22Rv1 (cell line): ENCODE measurements at regions not wholly inside any gene's neighbourhood (a gene's known extent, or its start where the extent isn't known, plus 50 kb on each side); places are given as distances from the start of the nearest gene placed in this dataset.

Source experiments
- ZFX ChIP-seq: fragments of 450-650 bp; IDR thresholded peaks from 2 replicates; pipeline ENCODE4 v1.6.1; 2017; ENCODE audit warnings: antibody characterized with exemption, borderline replicate concordance
- TF ChIP-seq, protein P1 (sequence below): fragments of 450-650 bp; IDR thresholded peaks from 2 replicates; pipeline ENCODE4 v1.5.1; 2017; ENCODE audit warnings: mild to moderate bottlenecking

DNA sequence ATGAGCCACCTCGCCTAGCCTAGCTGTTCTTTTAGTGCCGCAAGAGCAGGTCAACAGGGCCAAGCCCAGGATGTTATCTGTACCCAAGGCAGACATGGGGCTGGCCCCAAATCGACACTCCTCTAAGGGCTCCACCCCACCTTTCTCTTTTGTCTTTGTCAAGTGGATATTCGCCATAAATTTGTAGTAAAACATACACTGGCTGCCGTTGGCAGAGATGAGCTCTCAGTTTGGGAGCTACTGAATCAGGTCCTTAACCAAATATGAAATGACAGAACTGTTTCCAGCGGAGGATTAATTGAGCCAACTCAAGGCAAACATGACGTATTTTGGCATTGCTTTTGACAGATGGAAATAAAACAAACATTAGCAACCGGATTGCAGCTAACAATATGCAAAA is 556.9 kb upstream of the CDH5 start:
- TF ChIP-seq, protein P1, sequence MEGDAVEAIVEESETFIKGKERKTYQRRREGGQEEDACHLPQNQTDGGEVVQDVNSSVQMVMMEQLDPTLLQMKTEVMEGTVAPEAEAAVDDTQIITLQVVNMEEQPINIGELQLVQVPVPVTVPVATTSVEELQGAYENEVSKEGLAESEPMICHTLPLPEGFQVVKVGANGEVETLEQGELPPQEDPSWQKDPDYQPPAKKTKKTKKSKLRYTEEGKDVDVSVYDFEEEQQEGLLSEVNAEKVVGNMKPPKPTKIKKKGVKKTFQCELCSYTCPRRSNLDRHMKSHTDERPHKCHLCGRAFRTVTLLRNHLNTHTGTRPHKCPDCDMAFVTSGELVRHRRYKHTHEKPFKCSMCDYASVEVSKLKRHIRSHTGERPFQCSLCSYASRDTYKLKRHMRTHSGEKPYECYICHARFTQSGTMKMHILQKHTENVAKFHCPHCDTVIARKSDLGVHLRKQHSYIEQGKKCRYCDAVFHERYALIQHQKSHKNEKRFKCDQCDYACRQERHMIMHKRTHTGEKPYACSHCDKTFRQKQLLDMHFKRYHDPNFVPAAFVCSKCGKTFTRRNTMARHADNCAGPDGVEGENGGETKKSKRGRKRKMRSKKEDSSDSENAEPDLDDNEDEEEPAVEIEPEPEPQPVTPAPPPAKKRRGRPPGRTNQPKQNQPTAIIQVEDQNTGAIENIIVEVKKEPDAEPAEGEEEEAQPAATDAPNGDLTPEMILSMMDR = no peak
- TF ChIP-seq ZFX = no peak
